H9 (cell line): ENCODE measurements at regions not wholly inside any gene's neighbourhood (a gene's known extent, or its start where the extent isn't known, plus 50 kb on each side); places are given as distances from the start of the nearest gene placed in this dataset.
A peak's percentile ranks its signal among the peaks of the same experiment; 100 is the strongest.

Source experiments
- DNase-seq: peaks from one replicate; pipeline ENCODE4 v3.0.0-alpha.2; 2017
- H2AFZ ChIP-seq: one replicate; pipeline ENCODE4 v1.6.1; 2013; ENCODE audit warnings: mild to moderate bottlenecking, low read length, control low read depth, moderate library complexity
- H2AK5ac ChIP-seq: 2 replicates; pipeline ENCODE4 v1.6.1; 2013; ENCODE audit warnings: low read length, control low read depth, mixed read lengths; ENCODE audit not compliant: insufficient read length
- H2BK120ac ChIP-seq: one replicate; pipeline ENCODE4 v1.6.1; 2013; ENCODE audit warnings: low read depth, mild to moderate bottlenecking, low read length, control low read depth, inconsistent platforms; ENCODE audit not compliant: poor library complexity, severe bottlenecking
- H2BK12ac ChIP-seq: 2 replicates; pipeline ENCODE4 v1.6.1; 2013; ENCODE audit warnings: low read length, control low read depth, mixed read lengths, low read depth; ENCODE audit not compliant: insufficient read length
- H2BK15ac ChIP-seq: 2 replicates; pipeline ENCODE4 v1.6.1; 2013; ENCODE audit warnings: low read depth, low read length, control low read depth
- H2BK20ac ChIP-seq: one replicate; pipeline ENCODE4 v1.6.1; 2013; ENCODE audit warnings: low read depth, mild to moderate bottlenecking, low read length, control low read depth, inconsistent platforms; ENCODE audit not compliant: poor library complexity, severe bottlenecking
- H2BK5ac ChIP-seq: 2 replicates; pipeline ENCODE4 v1.6.1; 2013; ENCODE audit warnings: low read length, control low read depth, mixed read lengths; ENCODE audit not compliant: insufficient read length
- H3K14ac ChIP-seq: 2 replicates; pipeline ENCODE4 v1.6.1; 2013; ENCODE audit warnings: low read length, control low read depth; ENCODE audit not compliant: insufficient read depth
- H3K18ac ChIP-seq: 2 replicates; pipeline ENCODE4 v1.6.1; 2013; ENCODE audit warnings: low read depth, mild to moderate bottlenecking, mixed read lengths, low read length, control low read depth; ENCODE audit not compliant: insufficient read length
- H3K23ac ChIP-seq: 2 replicates; pipeline ENCODE4 v1.6.1; 2013; ENCODE audit warnings: low read length, control low read depth, mixed read lengths, low read depth; ENCODE audit not compliant: insufficient read length
- H3K23me2 ChIP-seq: 2 replicates; pipeline ENCODE4 v1.6.1; 2013; ENCODE audit warnings: low read depth, mild to moderate bottlenecking, mixed read lengths, low read length, control low read depth; ENCODE audit not compliant: insufficient read length, poor library complexity, severe bottlenecking
- H3K27ac ChIP-seq: 2 replicates; pipeline ENCODE4 v1.5.1; 2013; ENCODE audit warnings: low read length, control low read depth, mixed read lengths, low read depth; ENCODE audit not compliant: insufficient read length
- H3K27me3 ChIP-seq: 2 replicates; pipeline ENCODE4 v1.6.1; 2013; ENCODE audit warnings: low read length, control low read depth, inconsistent platforms; ENCODE audit not compliant: insufficient read depth
- H3K4ac ChIP-seq: 2 replicates; pipeline ENCODE4 v1.6.1; 2013; ENCODE audit warnings: low read depth, mild to moderate bottlenecking, control low read depth, inconsistent platforms, low read length, moderate library complexity
- H3K4me1 ChIP-seq: 2 replicates; pipeline ENCODE4 v1.6.1; 2013; ENCODE audit warnings: low read length, control low read depth, inconsistent platforms; ENCODE audit not compliant: insufficient read depth
- H3K4me2 ChIP-seq: 2 replicates; pipeline ENCODE4 v1.6.1; 2013; ENCODE audit warnings: low read length, control low read depth, mixed read lengths; ENCODE audit not compliant: insufficient read length, insufficient read depth
- H3K56ac ChIP-seq: 2 replicates; pipeline ENCODE4 v1.6.1; 2013; ENCODE audit warnings: low read depth, mild to moderate bottlenecking, mixed read lengths, low read length, control low read depth; ENCODE audit not compliant: insufficient read length
- H3K79me1 ChIP-seq: 2 replicates; pipeline ENCODE4 v1.6.1; 2013; ENCODE audit warnings: low read depth, mild to moderate bottlenecking, moderate library complexity, low read length, control low read depth, inconsistent platforms; ENCODE audit not compliant: insufficient read depth, poor library complexity, severe bottlenecking
- H3K79me2 ChIP-seq: 2 replicates; pipeline ENCODE4 v1.6.1; 2013; ENCODE audit warnings: low read length, control low read depth, inconsistent platforms; ENCODE audit not compliant: insufficient read depth
- H3K9ac ChIP-seq: 2 replicates; pipeline ENCODE4 v1.6.1; 2013; ENCODE audit warnings: low read length, control low read depth, mixed read lengths; ENCODE audit not compliant: insufficient read length; ENCODE audit errors: extremely low read depth
- H3K9me3 ChIP-seq: one replicate; pipeline ENCODE4 v1.6.1; 2013; ENCODE audit warnings: low read depth, low read length, inconsistent platforms; ENCODE audit not compliant: control insufficient read depth
- H3T11ph ChIP-seq: one replicate; pipeline ENCODE4 v1.6.1; 2013; ENCODE audit warnings: mild to moderate bottlenecking, low read length, control low read depth, inconsistent platforms
- H4K20me1 ChIP-seq: one replicate; pipeline ENCODE4 v1.6.1; 2013; ENCODE audit not compliant: control insufficient read depth, insufficient read length, insufficient read depth
- H4K5ac ChIP-seq: 2 replicates; pipeline ENCODE4 v1.6.1; 2013; ENCODE audit warnings: low read depth, mild to moderate bottlenecking, mixed read lengths, low read length, control low read depth; ENCODE audit not compliant: insufficient read length
- H4K8ac ChIP-seq: replicated peaks from 2 replicates; pipeline ENCODE4 v1.6.1; 2013; ENCODE audit warnings: low read length, control low read depth, mixed read lengths, low read depth; ENCODE audit not compliant: insufficient read length
- H4K91ac ChIP-seq: 2 replicates; pipeline ENCODE4 v1.6.1; 2013; ENCODE audit warnings: low read depth, mild to moderate bottlenecking, moderate library complexity, mixed read lengths, low read length, control low read depth; ENCODE audit not compliant: insufficient read length
- H3K27ac Mint-ChIP-seq, 3 experiments: 2 replicates in 2 of 3; 3 replicates in 1 of 3; pipeline ENCODE4 v1.8.0; 2020 to 2021; ENCODE audit warnings: mixed read lengths in 3 of 3, mild to moderate bottlenecking in 1 of 3, moderate library complexity in 1 of 3
- H3K27me3 Mint-ChIP-seq: 2 replicates; pipeline ENCODE4 v1.8.0; 2021; ENCODE audit warnings: low read depth, mild to moderate bottlenecking, moderate library complexity, mixed read lengths
- H3K36me3 Mint-ChIP-seq, 3 experiments: 2 replicates in 2 of 3; 3 replicates in 1 of 3; pipeline ENCODE4 v1.8.0; 2020 to 2021; ENCODE audit warnings: low read depth in 3 of 3, mixed read lengths in 3 of 3; ENCODE audit not compliant: insufficient read depth in 1 of 3
- H3K4me1 Mint-ChIP-seq, 2 experiments: 2 replicates each; pipeline ENCODE4 v1.8.0; 2020; ENCODE audit warnings: mixed read lengths in 2 of 2
- H3K4me3 Mint-ChIP-seq, 2 experiments: 2 replicates in 1 of 2; 3 replicates in 1 of 2; pipeline ENCODE4 v1.8.0; 2020 to 2021; ENCODE audit warnings: mild to moderate bottlenecking in 2 of 2, mixed read lengths in 2 of 2, moderate library complexity in 1 of 2
- H3K9me3 Mint-ChIP-seq, 2 experiments: 2 replicates in 1 of 2; 3 replicates in 1 of 2; pipeline ENCODE4 v1.8.0; 2020; ENCODE audit warnings: mild to moderate bottlenecking in 2 of 2, mixed read lengths in 2 of 2, moderate library complexity in 1 of 2
- CTCF ChIP-seq: fragments of 200-600 bp; sonication (generic); conservative IDR thresholded peaks from 3 replicates; pipeline ENCODE4 v1.8.0; 2021; ENCODE audit warnings: antibody characterized with exemption, mild to moderate bottlenecking
- WGBS: extraction: QIAGEN DNeasy Blood & Tissue Kit; methylation state at CpG from one replicate; pipeline ENCODE4 v1.1.7; 2013; ENCODE audit warnings: missing lambda C conversion rate, low lambda C conversion rate, mixed read lengths; ENCODE audit not compliant: insufficient read length; ENCODE audit errors: extremely low coverage; 5-methylcytosine and 5-hydroxymethylcytosine counted together

- no peak overlapping the region for H3K56ac ChIP-seq
- Mint-ChIP-seq H3K36me3 (no peaks in the 10 kb centered on the region), H3K9me3 (no peaks in the 10 kb centered on the region), H3K27ac (no peak overlapping the region), H3K4me3 (no peak overlapping the region; a peak in 2 of 5 replicates), H3K27me3 (no peaks in the 10 kb centered on the region), H3K4me1 (peaks cover 5% of the 10 kb centered on the region in 2 experiments; a peak in 2 of 4 replicates)
- no peak overlapping the region for H3K9ac ChIP-seq
- no peak overlapping the region for H3T11ph ChIP-seq
- no peak overlapping the region for H3K4me2 ChIP-seq
- no peak overlapping the region for H2BK12ac ChIP-seq
- H3K18ac ChIP-seq = no peak overlapping the region
- WGBS = no CpG with 5 or more reads among the region's 18 CpGs
- no peak overlapping the region for H4K91ac ChIP-seq
- no peak overlapping the region for H2AK5ac ChIP-seq
- H4K5ac ChIP-seq = no peak overlapping the region
- H4K8ac ChIP-seq = no peak overlapping the region
- no peaks in the 10 kb centered on the region for H3K9me3 ChIP-seq
- TF ChIP-seq CTCF = peak; percentile 87
- H3K4me1 ChIP-seq = no peaks in the 10 kb centered on the region
- no peaks in the 10 kb centered on the region for H3K79me1 ChIP-seq
- H3K23ac ChIP-seq = no peak overlapping the region
- no peaks in the 10 kb centered on the region for H3K79me2 ChIP-seq
- peak; percentile 79 for DNase-seq
- no peaks in the 10 kb centered on the region for H4K20me1 ChIP-seq
- no peaks in the 10 kb centered on the region for H3K23me2 ChIP-seq
- H2BK120ac ChIP-seq = no peak overlapping the region
- H3K14ac ChIP-seq = no peak overlapping the region
- H2BK5ac ChIP-seq = no peak overlapping the region
- no peak overlapping the region for H2BK20ac ChIP-seq
- H3K4ac ChIP-seq = no peak overlapping the region
- no peak overlapping the region for H3K27ac ChIP-seq
- no peaks in the 10 kb centered on the region for H3K27me3 ChIP-seq
- no peak overlapping the region for H2BK15ac ChIP-seq
- no peak overlapping the region for H2AFZ ChIP-seq
These were observed 1156.3 kb upstream of the B3GALT2 start for GRCh38 chr1:194342484-194343262.
